HG02610 (cell line): ENCODE measurements at regions not wholly inside any gene's neighbourhood (a gene's known extent, or its start where the extent isn't known, plus 50 kb on each side); places are given as distances from the start of the nearest gene placed in this dataset.
"Not testable (repeated sequence)": the region's sequence is repeated elsewhere in the genome, so short reads cannot be mapped to it uniquely, and the experiment has no call there.

Experiments
- ATAC-seq: cut with Tn5 transposase; IDR thresholded peaks from one replicate; pipeline ENCODE4 v1.9.1; 2021; ENCODE audit warnings: mild to moderate bottlenecking, moderate library complexity; ENCODE audit not compliant: unreplicated experiment

GRCh38 chr16:35793601-35794000 lies 2334.2 kb downstream of the TP53TG3F start:
- no peak for ATAC-seq

GRCh38 chr16:35794896-35795295 lies 2335.5 kb downstream of the TP53TG3F start:
- no peak for ATAC-seq

GRCh38 chr16:35795361-35796029 lies 2336.1 kb downstream of the TP53TG3F start:
- ATAC-seq = no peak

GRCh38 chr16:35797811-35798210 lies 2338.4 kb downstream of the TP53TG3F start:
- ATAC-seq = no peak

GRCh38 chr16:35798885-35799426 lies 2339.5 kb downstream of the TP53TG3F start:
- ATAC-seq = no peak

- ATAC-seq = not testable (repeated sequence)
These were observed 2345.1 kb downstream of the TP53TG3F start for GRCh38 chr16:35804465-35804864.

- no peak for ATAC-seq
These were observed 2363.9 kb downstream of the TP53TG3F start for GRCh38 chr16:35823342-35823741.

- no peak for ATAC-seq
These were observed 2382.2 kb downstream of the TP53TG3F start for GRCh38 chr16:35841632-35842031.

GRCh38 chr16:35862242-35862641 lies 2402.8 kb downstream of the TP53TG3F start:
- no peak for ATAC-seq

GRCh38 chr16:35868630-35869029 lies 2409.2 kb downstream of the TP53TG3F start:
- no peak for ATAC-seq

- ATAC-seq = no peak
These were observed 2414.1 kb downstream of the TP53TG3F start for GRCh38 chr16:35873472-35873871.

- ATAC-seq = no peak
These were observed 2422.2 kb downstream of the TP53TG3F start for GRCh38 chr16:35881654-35882053.

GRCh38 chr16:35906440-35906839 lies 2447.0 kb downstream of the TP53TG3F start:
- ATAC-seq = no peak

GRCh38 chr16:35908152-35908551 lies 2448.7 kb downstream of the TP53TG3F start:
- no peak for ATAC-seq

- ATAC-seq = no peak
These were observed 2449.5 kb downstream of the TP53TG3F start for GRCh38 chr16:35908942-35909341.

GRCh38 chr16:35909351-35909954 lies 2450.0 kb downstream of the TP53TG3F start:
- no peak for ATAC-seq

- ATAC-seq = no peak
These were observed 2451.0 kb downstream of the TP53TG3F start for GRCh38 chr16:35910409-35910808.

- ATAC-seq = no peak
These were observed 2452.5 kb downstream of the TP53TG3F start for GRCh38 chr16:35911899-35912298.

- ATAC-seq = no peak
These were observed 2472.3 kb downstream of the TP53TG3F start for GRCh38 chr16:35931722-35932121.
